ENCODE measurements at regions not wholly inside any gene's neighbourhood (a gene's known extent, or its start where the extent isn't known, plus 50 kb on each side); places are given as distances from the start of the nearest gene placed in this dataset.
"Not testable (repeated sequence)": the region's sequence is repeated elsewhere in the genome, so short reads cannot be mapped to it uniquely, and the experiment has no call there.

DNA sequence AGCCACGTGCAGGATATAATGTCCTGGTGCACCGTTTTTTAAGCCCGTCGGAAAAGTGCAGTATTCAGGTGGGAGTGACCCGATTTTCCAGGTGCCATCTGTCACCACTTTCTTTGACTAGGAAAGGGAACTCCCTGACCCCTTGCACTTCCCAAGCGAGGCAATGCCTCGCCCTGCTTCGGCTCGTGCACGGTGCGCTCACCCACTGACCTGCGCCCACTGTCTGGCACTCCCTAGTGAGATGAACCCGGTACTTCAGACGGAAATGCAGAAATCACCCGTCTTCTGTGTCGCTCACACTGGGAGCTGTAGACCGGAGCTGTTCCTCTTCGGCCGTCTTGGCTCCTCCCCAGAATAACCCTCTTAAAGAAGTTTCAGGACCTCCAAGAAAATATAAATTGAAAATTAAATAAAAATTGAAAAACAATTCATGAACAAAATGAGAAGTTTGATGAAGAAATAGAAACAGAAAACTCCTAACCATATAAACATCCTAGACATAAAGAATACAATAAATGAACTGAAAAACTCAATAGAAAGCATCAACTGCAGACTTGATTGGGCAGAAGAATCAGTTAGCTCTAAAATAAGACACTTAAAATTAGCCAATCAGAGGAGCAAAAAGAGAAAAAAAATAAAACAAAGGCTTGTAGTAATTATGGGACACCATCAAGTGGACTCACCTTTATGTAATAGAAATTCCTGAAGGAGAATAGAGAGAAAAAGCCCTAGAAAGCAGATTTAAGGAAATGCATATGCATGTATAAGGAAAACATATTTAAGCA, 249.3 kb upstream of the GOT2 start:
- not testable (repeated sequence) for DNase-seq

DNA sequence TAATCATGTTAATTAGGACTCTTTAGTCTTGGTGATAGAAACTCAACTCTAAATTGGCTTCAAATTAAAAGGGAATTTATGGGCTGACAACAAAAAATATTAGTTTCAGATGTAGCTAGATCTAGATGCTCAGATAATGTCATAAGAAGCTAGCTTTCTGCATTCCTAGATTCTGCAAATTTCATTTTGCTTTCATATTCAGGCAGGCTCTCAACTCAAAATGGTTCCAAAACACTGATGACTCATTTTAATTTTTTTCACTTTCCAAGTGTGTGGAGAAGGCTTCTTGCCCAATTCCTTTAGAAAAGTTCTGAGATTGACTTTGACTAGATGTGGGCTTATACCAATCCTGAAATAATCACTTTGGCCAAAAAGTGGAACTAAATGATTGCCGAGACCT, 236.7 kb upstream of the GOT2 start:
- no peak for DNase-seq

GRCh38 chr16:58963479-58963878, 229.4 kb upstream of the GOT2 start:
- DNase-seq, result no peak

GRCh38 chr16:58962811-58963210, 228.7 kb upstream of the GOT2 start:
- no peak for DNase-seq

GRCh38 chr16:58960484-58960883, 226.4 kb upstream of the GOT2 start:
- DNase-seq, result no peak

DNA sequence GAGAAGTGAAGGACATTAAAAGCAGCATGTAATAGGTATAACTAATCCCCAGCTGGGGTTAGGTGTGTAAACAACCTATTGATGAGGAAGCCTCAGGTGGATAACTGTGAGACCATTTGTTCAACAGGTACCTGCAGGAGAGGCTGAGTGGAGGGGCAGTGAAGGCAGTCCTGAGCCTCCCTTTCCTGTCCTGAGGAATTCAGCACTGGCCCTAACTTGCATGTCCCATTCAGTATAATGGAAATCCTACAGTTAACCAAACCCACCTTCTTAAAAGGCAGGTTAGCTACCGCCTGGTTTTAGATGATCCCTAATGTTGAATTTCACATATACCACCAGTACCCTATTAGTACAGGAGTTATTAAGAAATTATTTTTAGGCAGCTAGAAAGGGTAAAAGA, 225.9 kb upstream of the GOT2 start:
- DNase-seq, result no peak

DNA sequence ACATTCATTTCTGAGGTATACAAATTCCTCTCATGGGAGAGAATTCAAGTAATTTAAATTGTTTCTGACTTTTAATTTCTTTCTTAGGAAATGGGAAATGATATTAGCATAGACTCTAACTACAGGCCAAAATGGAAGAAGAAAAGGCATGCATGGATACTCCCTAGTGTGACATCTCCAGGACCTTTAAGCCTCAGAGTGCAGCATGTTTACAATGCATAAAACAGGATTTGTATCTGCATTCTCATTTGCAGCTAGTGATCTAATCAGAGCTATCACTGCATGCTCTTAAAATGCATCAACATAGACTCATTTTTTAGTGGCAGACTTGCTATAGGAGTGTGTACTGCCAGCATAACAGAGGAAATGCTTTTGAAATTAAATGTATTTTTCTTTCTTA, 224.6 kb upstream of the GOT2 start:
- DNase-seq, result no peak

DNA sequence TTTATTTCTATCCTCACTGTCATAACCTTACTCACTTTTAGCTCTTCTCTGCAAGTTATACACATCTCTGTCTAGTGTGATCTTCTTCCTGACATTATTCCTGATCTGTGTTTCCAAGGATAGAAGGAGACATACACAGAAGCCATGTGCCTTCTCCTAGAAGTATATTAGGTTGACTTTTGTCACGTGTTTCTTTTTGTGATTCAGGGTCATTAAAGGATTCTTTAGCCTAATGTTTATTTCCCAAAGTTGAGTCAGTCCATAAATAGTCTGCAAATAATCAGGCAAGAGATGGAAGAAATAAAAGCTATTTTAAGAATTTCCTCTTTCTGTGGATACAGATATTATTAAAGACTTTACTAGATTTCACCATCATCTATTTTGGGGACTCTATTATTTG, 214.1 kb upstream of the GOT2 start:
- no peak for DNase-seq

GRCh38 chr16:58940609-58941008, 206.5 kb upstream of the GOT2 start:
- no peak for DNase-seq

- DNase-seq, result no peak
These were observed 204.7 kb upstream of the GOT2 start for GRCh38 chr16:58938811-58939210.

DNA sequence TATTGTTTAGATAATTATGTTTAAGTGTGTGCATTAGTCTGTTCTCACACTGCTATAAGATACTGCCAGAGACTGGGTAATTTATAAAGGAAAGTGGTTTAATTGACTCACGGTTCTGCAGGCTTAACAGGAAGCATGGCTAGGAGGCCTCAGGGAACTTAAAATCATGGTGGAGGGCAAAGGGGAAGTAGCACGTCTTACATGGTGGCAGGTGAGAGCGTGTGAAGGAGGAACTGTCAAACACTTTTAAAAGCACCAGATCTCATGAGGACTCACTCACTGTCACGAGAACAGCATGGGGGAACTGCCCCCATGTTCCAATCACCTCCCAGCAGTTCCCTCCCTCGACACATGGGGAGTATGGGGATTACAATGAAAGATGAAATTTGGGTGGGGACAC, 203.5 kb upstream of the GOT2 start:
- DNase-seq, result no peak

DNA sequence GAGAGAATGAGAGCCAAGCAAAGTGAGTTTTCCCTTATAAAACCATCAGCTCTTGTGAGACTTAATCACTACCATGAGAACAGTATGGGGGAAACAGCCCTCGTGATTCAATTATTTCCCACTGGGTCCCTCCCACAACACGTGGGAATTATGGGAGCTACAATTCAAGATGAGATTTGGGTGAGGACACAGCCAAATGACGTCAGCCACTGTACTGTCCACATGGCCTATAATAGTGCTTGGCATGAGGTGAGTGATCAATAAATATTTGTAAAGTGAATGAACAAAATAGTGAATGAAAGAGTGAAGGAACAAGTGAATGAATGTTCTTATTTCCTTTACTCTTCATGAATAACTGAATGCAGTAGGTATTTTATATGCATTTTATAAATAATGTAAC, 199.1 kb upstream of the GOT2 start:
- DNase-seq, result no peak

DNA sequence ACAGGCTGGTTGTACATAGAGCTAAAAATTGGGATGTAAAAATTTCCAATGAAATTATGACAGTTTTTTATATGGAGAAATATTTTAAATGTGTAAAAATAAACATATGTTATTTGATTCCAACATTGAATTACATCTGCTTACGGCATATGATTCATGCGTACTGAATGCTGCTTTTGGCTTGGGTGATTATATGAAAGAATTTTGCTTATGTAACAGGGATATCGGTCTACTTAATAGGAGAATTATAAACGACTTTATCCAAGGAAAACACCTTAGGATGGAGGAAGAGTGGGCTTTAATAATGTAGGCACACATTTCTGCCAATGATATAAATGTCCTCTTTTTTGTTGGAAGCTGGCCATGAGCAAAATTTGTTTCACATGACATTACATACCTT, 197.3 kb upstream of the GOT2 start:
- no peak for DNase-seq

DNA sequence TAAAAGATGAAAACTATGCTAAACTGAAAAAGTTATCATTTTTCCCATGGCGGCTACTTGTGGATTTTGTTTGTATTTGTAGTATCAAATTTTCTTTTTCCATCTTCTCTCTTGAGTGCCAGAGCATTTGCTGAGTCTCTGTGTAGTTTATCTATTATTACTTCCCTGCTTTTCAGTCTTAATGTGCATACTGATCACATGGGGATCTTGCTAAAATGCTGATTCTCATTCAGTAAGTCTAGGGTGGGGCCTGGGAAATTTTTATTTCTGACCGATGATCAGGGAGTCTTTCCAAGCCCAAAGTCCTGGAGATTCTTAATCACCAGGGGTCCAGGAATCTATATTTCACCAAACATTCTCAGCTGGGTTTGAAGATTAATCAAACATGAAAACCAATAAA, 189.0 kb upstream of the GOT2 start:
- DNase-seq, result no peak

- no peak for DNase-seq
These were observed 179.3 kb upstream of the GOT2 start for GRCh38 chr16:58913456-58913855.

DNA sequence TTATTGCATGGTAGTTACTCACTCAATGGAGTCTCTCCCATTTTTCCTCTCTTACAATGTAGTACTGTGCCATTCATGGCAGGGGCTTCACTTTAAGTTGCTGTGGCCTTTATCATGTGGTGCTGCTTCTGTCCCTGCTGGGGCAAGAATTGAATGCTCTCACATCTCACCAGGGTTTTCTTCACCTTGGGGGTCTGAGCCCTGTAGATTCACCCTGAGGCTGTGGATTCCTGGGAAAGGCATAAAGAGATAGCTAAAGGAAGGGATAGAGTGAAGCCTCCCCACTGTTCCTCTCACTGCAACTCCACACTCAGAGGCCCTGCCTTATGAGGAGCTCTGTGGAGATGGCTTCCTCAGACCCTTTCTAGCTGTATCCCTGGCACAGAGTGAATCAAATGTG, 178.5 kb upstream of the GOT2 start:
- DNase-seq, result no peak

- DNase-seq, result no peak
These were observed 173.0 kb upstream of the GOT2 start for GRCh38 chr16:58906981-58907715.

DNA sequence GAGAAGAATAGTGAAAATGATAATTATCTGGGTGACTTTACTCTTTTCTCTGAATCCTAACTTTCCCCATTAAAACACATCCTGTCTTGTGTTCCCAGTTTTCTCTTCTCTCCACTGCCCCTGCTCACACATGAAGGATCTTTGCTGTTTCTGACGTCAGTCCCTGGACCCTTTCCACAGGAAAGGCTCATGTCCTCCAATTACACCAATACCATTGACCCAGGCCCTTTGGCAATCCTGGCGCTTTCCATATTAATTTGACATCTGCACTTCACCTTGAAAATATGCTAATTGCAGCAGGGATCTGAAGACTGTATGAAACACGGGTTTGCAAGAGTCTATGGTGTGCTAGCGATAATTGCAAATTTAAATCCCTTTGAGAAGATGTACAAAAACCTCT, 170.2 kb upstream of the GOT2 start:
- no peak for DNase-seq

DNA sequence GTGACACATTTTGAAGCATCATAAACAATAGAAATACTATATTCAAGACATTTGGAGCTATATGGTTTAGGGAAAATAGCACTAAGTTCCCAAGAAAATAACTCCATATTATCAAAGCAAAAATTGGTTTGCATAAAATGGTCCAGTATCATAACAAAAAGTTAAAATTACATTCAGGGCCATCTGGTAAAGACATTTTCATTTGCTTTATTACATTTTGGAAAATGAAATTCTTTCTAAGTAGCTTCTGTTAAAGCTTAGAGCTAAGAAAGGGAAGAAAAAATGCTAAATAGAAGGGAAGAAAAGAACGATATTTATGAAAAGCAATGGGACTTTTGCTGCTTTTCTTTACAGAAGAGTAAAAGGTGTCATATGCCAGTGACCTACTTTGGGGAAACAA, 155.4 kb upstream of the GOT2 start:
- no peak for DNase-seq

GRCh38 chr16:58885528-58886170, 151.5 kb upstream of the GOT2 start:
- DNase-seq, result no peak

- no peak for DNase-seq
These were observed 150.0 kb upstream of the GOT2 start for GRCh38 chr16:58884141-58884540.

GRCh38 chr16:58883131-58883530, 149.0 kb upstream of the GOT2 start:
- no peak for DNase-seq

- no peak for DNase-seq
These were observed 148.2 kb upstream of the GOT2 start for GRCh38 chr16:58882292-58882691.

DNA sequence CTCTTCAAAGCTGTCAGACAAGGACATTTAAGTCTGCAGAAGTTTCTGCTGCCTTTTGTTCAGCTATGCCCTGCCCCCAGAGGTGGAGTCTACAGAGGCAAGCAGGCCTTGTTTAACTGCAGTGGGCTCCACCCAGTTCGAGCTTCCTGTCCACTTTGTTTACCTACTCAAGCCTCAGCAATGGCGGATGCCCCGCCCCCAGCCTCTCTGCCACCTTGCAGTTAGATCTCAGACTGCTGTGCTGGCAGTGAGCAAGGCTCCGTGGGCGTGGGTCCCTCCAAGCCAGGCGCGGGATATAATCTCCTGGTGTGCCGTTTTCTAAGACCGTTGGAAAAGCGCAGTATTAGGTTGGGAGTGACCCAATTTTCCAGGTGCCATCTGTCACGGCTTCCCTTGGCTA, 144.5 kb upstream of the GOT2 start:
- DNase-seq, result not testable (repeated sequence)

Data from NCI-H446 treated with DMSO at 0.1 percent for 48 hours (cell line).